NB4 (cell line): ENCODE measurements at regions not wholly inside any gene's neighbourhood (a gene's known extent, or its start where the extent isn't known, plus 50 kb on each side); places are given as distances from the start of the nearest gene placed in this dataset.

Experiments used
- CTCF ChIP-seq: IDR thresholded peaks from one replicate; pipeline ENCODE4 v1.5.1; 2012; ENCODE audit warnings: low read depth, low read length
- POLR2A ChIP-seq: IDR thresholded peaks from 2 replicates; pipeline ENCODE4 v1.6.1; 2011; ENCODE audit warnings: mild to moderate bottlenecking; ENCODE audit not compliant: insufficient read length; ENCODE audit errors: extremely low read depth

DNA sequence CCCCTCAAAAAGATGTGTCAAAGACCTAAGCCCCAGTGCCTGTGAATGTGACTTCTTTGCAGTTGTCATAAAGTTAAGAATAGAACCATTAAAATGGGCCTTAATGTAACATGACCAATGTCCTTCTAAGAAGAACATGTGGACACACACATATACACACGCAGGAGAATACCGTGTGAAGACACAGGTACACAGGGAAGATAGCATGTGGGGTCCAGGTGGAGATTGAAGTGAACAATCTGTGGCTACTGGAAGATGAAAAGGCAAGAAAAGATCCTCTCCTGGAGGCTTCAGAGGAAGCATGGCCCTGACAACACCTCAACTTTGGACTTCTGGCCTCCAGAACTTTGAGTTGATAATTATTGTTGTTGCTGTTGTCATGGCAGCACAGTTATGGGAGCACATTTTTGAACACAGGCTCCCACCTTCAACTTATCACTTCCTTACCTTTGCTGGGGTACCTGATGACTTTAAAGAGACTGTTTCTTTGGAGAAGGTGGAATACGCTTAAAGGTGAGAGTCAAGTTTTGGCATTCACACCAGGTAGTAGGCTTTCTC, 123.5 kb upstream of the ADCY2 start:
- TF ChIP-seq CTCF (no peak), POLR2A (no peak)
